ENCODE measurements at regions not wholly inside any gene's neighbourhood (a gene's known extent, or its start where the extent isn't known, plus 50 kb on each side); places are given as distances from the start of the nearest gene placed in this dataset.

DNA sequence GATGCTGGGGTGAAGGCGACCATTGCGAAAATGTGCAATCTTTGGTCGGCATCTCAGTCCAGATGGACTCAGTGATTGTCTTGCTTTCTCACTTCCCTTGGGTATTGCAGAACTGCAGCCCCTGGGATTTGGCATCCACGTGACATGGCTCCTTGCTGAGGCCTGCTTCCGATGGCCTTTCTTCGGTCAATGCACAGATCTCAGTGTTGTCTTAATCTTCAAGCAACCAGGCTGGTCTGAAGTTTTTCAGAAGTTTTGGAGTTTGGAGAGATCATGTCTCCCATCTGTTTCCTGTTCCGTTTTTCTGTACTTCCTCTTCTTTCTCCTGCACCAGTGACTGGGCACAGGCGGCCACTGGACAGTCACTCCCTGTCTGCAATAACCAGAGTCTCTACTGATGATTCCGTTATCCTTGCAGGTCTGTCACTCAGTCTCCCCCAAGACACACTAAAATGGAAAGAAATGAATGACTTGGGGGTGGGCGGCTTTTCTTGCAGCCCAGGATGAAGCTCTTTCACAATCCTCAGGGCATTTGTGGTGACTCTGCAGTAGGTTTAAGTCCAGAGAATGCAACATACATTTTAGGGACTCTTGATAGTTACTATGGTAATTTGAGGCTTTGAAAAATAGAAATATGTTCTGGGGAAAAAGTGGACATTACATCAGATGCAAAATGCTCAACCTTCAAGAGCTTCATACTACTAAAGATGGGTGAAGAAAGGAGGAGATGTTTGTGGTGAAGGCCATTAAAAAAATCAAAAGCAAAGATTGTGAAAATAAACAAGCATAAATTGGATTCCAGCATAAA lies 106.3 kb upstream of the ZFHX3 start:
- TF ChIP-seq, protein P1, sequence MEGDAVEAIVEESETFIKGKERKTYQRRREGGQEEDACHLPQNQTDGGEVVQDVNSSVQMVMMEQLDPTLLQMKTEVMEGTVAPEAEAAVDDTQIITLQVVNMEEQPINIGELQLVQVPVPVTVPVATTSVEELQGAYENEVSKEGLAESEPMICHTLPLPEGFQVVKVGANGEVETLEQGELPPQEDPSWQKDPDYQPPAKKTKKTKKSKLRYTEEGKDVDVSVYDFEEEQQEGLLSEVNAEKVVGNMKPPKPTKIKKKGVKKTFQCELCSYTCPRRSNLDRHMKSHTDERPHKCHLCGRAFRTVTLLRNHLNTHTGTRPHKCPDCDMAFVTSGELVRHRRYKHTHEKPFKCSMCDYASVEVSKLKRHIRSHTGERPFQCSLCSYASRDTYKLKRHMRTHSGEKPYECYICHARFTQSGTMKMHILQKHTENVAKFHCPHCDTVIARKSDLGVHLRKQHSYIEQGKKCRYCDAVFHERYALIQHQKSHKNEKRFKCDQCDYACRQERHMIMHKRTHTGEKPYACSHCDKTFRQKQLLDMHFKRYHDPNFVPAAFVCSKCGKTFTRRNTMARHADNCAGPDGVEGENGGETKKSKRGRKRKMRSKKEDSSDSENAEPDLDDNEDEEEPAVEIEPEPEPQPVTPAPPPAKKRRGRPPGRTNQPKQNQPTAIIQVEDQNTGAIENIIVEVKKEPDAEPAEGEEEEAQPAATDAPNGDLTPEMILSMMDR (IDR thresholded peaks at IDR 0.05) = no peak
- no peak for TF ChIP-seq POLR2AphosphoS5 (IDR thresholded peaks at IDR 0.05)
- TF ChIP-seq EP300 (IDR thresholded peaks at IDR 0.05) = no peak

Measured in suprapubic skin (tissue), 4 donors.